Calu3 (cell line): ENCODE measurements at regions not wholly inside any gene's neighbourhood (a gene's known extent, or its start where the extent isn't known, plus 50 kb on each side); places are given as distances from the start of the nearest gene placed in this dataset.

ENCODE experiments used
- BruUV-seq: library from RNA; stranded (reverse); fragments of 400-500 nt; replicated peaks from 2 replicates; lab custom pipeline; 2021; lab: Mats Ljungman, UMichigan
- CTCF ChIA-PET: fragments of 300-600 bp; sonication (Branson Sonifier 250); formaldehyde crosslinking; loops from one replicate; lab custom pipeline; 2022; ENCODE audit warnings: antibody characterized with exemption; lab: Charles Lee
- DNase-seq: peaks from one replicate; pipeline ENCODE4 v3.0.0; 2022
- H3K27ac Mint-ChIP-seq: one replicate; pipeline ENCODE4 v1.8.0; 2022; ENCODE audit warnings: mixed read lengths; ENCODE audit not compliant: unreplicated experiment
- H3K27me3 Mint-ChIP-seq: one replicate; pipeline ENCODE4 v1.8.0; 2022; ENCODE audit warnings: mixed read lengths; ENCODE audit not compliant: unreplicated experiment
- H3K36me3 Mint-ChIP-seq: one replicate; pipeline ENCODE4 v1.8.0; 2022; ENCODE audit warnings: mild to moderate bottlenecking, moderate library complexity, mixed read lengths; ENCODE audit not compliant: insufficient read depth, unreplicated experiment
- H3K4me1 Mint-ChIP-seq: one replicate; pipeline ENCODE4 v1.8.0; 2022; ENCODE audit warnings: mild to moderate bottlenecking, low read depth, mixed read lengths; ENCODE audit not compliant: unreplicated experiment
- H3K4me3 Mint-ChIP-seq: one replicate; pipeline ENCODE4 v1.8.0; 2022; ENCODE audit warnings: mild to moderate bottlenecking, low read depth, moderate library complexity, mixed read lengths; ENCODE audit not compliant: unreplicated experiment
- H3K9me3 Mint-ChIP-seq: one replicate; pipeline ENCODE4 v1.8.0; 2022; ENCODE audit warnings: low read depth, mixed read lengths; ENCODE audit not compliant: unreplicated experiment
- CTCF ChIP-seq: fragments of 200-600 bp; IDR thresholded peaks from one replicate; pipeline ENCODE4 v1.8.0; 2022; ENCODE audit warnings: antibody characterized with exemption; ENCODE audit not compliant: unreplicated experiment
- intact Hi-C: fragments of 100-400 bp; cut with micrococcal nuclease; formaldehyde crosslinking; loops from one replicate; pipeline ENCODE4 v1.10.0; 2022; ENCODE audit not compliant: unreplicated experiment

GRCh38 chr3:168416446-168416845 is 320.7 kb upstream of the GOLIM4 start:
- Mint-ChIP-seq H3K9me3 (no peaks in the 10 kb centered on the region), H3K4me1 (peaks cover 60% of the 10 kb centered on the region), H3K27me3 (no peaks in the 10 kb centered on the region), H3K27ac (peak overlapping the region; percentile 68), H3K36me3 (no peaks in the 10 kb centered on the region), H3K4me3 (no peak overlapping the region)
- no peak for DNase-seq
- CTCF ChIA-PET: interaction anchor here (0.6 kb wide), 1 partner anchor 853 kb away, joined by 5 read pairs; no protein-coding TSS in a partner anchor
- BruUV-seq: no TSS peak
- intact Hi-C loops: loop anchor here (5.0 kb wide), 2 partner anchors 74 to 169 kb away; no protein-coding TSS in a partner anchor
- TF ChIP-seq CTCF: no peak

- Mint-ChIP-seq H3K36me3 (no peaks in the 10 kb centered on the region), H3K4me3 (no peak overlapping the region), H3K27ac (no peak overlapping the region), H3K9me3 (peaks cover 3% of the 10 kb centered on the region), H3K27me3 (no peaks in the 10 kb centered on the region), H3K4me1 (peaks cover 52% of the 10 kb centered on the region)
- no peak for DNase-seq
- intact Hi-C loops: no loop called here
- CTCF ChIA-PET: no interaction called here
- TF ChIP-seq CTCF: no peak
- no TSS peak for BruUV-seq
These were observed 318.4 kb upstream of the GOLIM4 start for GRCh38 chr3:168414149-168414548.

GRCh38 chr3:168407381-168407780 is 311.7 kb upstream of the GOLIM4 start:
- CTCF ChIA-PET: no interaction called here
- intact Hi-C loops: no loop called here
- Mint-ChIP-seq H3K9me3 (peaks cover 3% of the 10 kb centered on the region), H3K27ac (no peak overlapping the region), H3K4me1 (no peaks in the 10 kb centered on the region), H3K36me3 (no peaks in the 10 kb centered on the region), H3K4me3 (no peak overlapping the region), H3K27me3 (no peaks in the 10 kb centered on the region)
- no TSS peak for BruUV-seq
- TF ChIP-seq CTCF: no peak
- no peak for DNase-seq

GRCh38 chr3:168405288-168405687 is 309.6 kb upstream of the GOLIM4 start:
- H3K4me1 Mint-ChIP-seq: no peaks in the 10 kb centered on the region
- no peaks in the 10 kb centered on the region for H3K36me3 Mint-ChIP-seq
- BruUV-seq: no TSS peak
- TF ChIP-seq CTCF: no peak
- H3K27ac Mint-ChIP-seq: no peak overlapping the region
- CTCF ChIA-PET: no interaction called here
- peaks cover 2% of the 10 kb centered on the region for H3K9me3 Mint-ChIP-seq
- H3K4me3 Mint-ChIP-seq: no peak overlapping the region
- DNase-seq: no peak
- no peaks in the 10 kb centered on the region for H3K27me3 Mint-ChIP-seq
- intact Hi-C loops: no loop called here
